Endothelial cell of umbilical vein (primary cell): ENCODE measurements at regions not wholly inside any gene's neighbourhood (a gene's known extent, or its start where the extent isn't known, plus 50 kb on each side); places are given as distances from the start of the nearest gene placed in this dataset.

Source experiments
- BruUV-seq: library from RNA; stranded (reverse); fragments of 400-500 nt; replicated peaks from 2 replicates; lab custom pipeline; 2021; lab: Mats Ljungman, UMichigan
- CTCF ChIA-PET: fragments of 300-600, 350-600 bp; sonication (Branson Sonifier 250); formaldehyde crosslinking; loops from one replicate; lab custom pipeline; 2021; ENCODE audit warnings: antibody characterized with exemption, inconsistent platforms; lab: Charles Lee
- POLR2A ChIA-PET: fragments of 300-600, 350-600 bp; sonication (Branson Sonifier 250); formaldehyde crosslinking; loops from one replicate; lab custom pipeline; 2021; ENCODE audit warnings: antibody characterized with exemption, inconsistent platforms; lab: Charles Lee
- DNase-seq: peaks from one replicate; pipeline ENCODE4 v3.0.0-alpha.2; 2011; ENCODE audit warnings: low read depth, low spot score
- FAIRE-seq: peaks from 2 replicates; lab custom pipeline; 2011; peaks lifted over from hg19 to GRCh38; lab: Jason Lieb, UNC
- H2AFZ ChIP-seq: 2 replicates; pipeline ENCODE4 v1.6.0; 2012; ENCODE audit warnings: low read depth, low read length, control low read depth, inconsistent platforms
- H3K27ac ChIP-seq: 2 replicates; pipeline ENCODE4 v1.5.1; 2011; ENCODE audit warnings: low read depth, mild to moderate bottlenecking, control low read depth, low read length, moderate library complexity; ENCODE audit not compliant: insufficient read depth
- H3K27me3 ChIP-seq, 2 experiments: 2 replicates each; pipeline versions ENCODE4 v1.6.0 to v1.6.1; 2011; ENCODE audit warnings: low read length in 2 of 2, mixed read lengths in 1 of 2; ENCODE audit not compliant: control insufficient read depth in 2 of 2, insufficient read depth in 2 of 2
- H3K36me3 ChIP-seq, 2 experiments: 2 replicates in 1 of 2; 3 replicates in 1 of 2; pipeline ENCODE4 v1.5.1; 2011; ENCODE audit warnings: low read length in 2 of 2, mild to moderate bottlenecking in 1 of 2, moderate library complexity in 1 of 2; ENCODE audit not compliant: control insufficient read depth in 2 of 2, insufficient read depth in 2 of 2; ENCODE audit errors: extremely low read depth in 1 of 2
- H3K4me1 ChIP-seq: 3 replicates; pipeline ENCODE4 v1.5.1; 2011; ENCODE audit warnings: mild to moderate bottlenecking, low read length; ENCODE audit not compliant: control insufficient read depth, insufficient read depth; ENCODE audit errors: extremely low read depth
- H3K4me2 ChIP-seq: 2 replicates; pipeline ENCODE4 v1.6.1; 2011; ENCODE audit warnings: low read length, control low read depth, mixed read lengths; ENCODE audit not compliant: insufficient read depth
- H3K4me3 ChIP-seq, 3 experiments: fragments of 200-600 bp in 1 of 3; sonication (generic), shearing (Covaris generic) in 1 of 3; replicated peaks in 1 of 3; 2 replicates each; pipeline ENCODE4 v1.5.1; 2011 to 2016; ENCODE audit warnings: control low read depth in 3 of 3, low read length in 3 of 3, mild to moderate bottlenecking in 2 of 3, inconsistent platforms in 1 of 3, low read depth in 1 of 3, moderate library complexity in 1 of 3; ENCODE audit not compliant: insufficient read depth in 1 of 3
- H3K79me2 ChIP-seq: 2 replicates; pipeline ENCODE4 v1.6.0; 2012; ENCODE audit warnings: low read length, inconsistent platforms; ENCODE audit not compliant: control insufficient read depth, insufficient read depth
- H3K9ac ChIP-seq: replicated peaks from 2 replicates; pipeline ENCODE3; 2011; ENCODE audit warnings: low read length, control low read depth; ENCODE audit not compliant: insufficient read depth; ENCODE audit errors: extremely low read depth
- H3K9me1 ChIP-seq: replicated peaks from 3 replicates; pipeline ENCODE4 v1.6.0; 2011; ENCODE audit warnings: mild to moderate bottlenecking, low read length; ENCODE audit not compliant: control insufficient read depth, insufficient read depth; ENCODE audit errors: extremely low read depth
- H3K9me3 ChIP-seq: replicated peaks from 2 replicates; pipeline ENCODE4 v1.5.1; 2012; ENCODE audit warnings: low read length, inconsistent platforms; ENCODE audit not compliant: control insufficient read depth, insufficient read depth
- H4K20me1 ChIP-seq: replicated peaks from 2 replicates; pipeline ENCODE3; 2011; ENCODE audit warnings: mild to moderate bottlenecking, low read length; ENCODE audit not compliant: control insufficient read depth, insufficient read depth; ENCODE audit errors: extremely low read depth
- EZH2 ChIP-seq: IDR thresholded peaks from 2 replicates; pipeline ENCODE4 v1.6.1; 2012; ENCODE audit warnings: borderline replicate concordance, low read depth, mild to moderate bottlenecking, moderate library complexity, low read length, inconsistent platforms; ENCODE audit not compliant: severe bottlenecking
- FOS ChIP-seq: IDR thresholded peaks from 2 replicates; pipeline ENCODE4 v1.6.1; 2011; ENCODE audit warnings: mild to moderate bottlenecking, low read length, moderate library complexity, borderline replicate concordance; ENCODE audit not compliant: insufficient read depth
- GATA2 ChIP-seq: IDR thresholded peaks from 2 replicates; pipeline ENCODE4 v1.7.0; 2011; ENCODE audit warnings: low read depth, mild to moderate bottlenecking, moderate library complexity, mixed read lengths, low read length; ENCODE audit not compliant: insufficient read length, insufficient read depth
- JUN ChIP-seq: IDR thresholded peaks from 2 replicates; pipeline ENCODE4 v1.6.1; 2011; ENCODE audit warnings: borderline replicate concordance, low read depth; ENCODE audit not compliant: insufficient read length, insufficient read depth
- MYC ChIP-seq: IDR thresholded peaks from one replicate; pipeline ENCODE4 v1.6.1; 2011; ENCODE audit warnings: mild to moderate bottlenecking, low read depth, low read length
- POLR2A ChIP-seq: IDR thresholded peaks from 2 replicates; pipeline ENCODE4 v1.6.1; 2012; ENCODE audit warnings: low read depth, mild to moderate bottlenecking, control low read depth, low read length
- POLR2AphosphoS5 ChIP-seq: IDR thresholded peaks from 2 replicates; pipeline ENCODE4 v1.6.1; 2012; ENCODE audit warnings: low read depth, mild to moderate bottlenecking, control low read depth, low read length, moderate library complexity; ENCODE audit not compliant: insufficient read depth
- dilution Hi-C: fragments of 300-500 bp; cut with MboI; formaldehyde crosslinking; loops from one replicate; pipeline ENCODE4 v1.15.0; 2019; ENCODE audit warnings: low sequenced_read_pairs; ENCODE audit not compliant: extremely low pct_ligation_motif_present
- intact Hi-C: fragments of 100-400 bp; cut with micrococcal nuclease; formaldehyde crosslinking; loops from one replicate; pipeline ENCODE4 v1.10.0; 2022
- TF ChIP-seq, protein P1 (sequence below), 2 donors: IDR thresholded peaks; 1 replicate in 1 of 2; 2 replicates in 1 of 2; pipeline ENCODE4 v1.5.1; 2011; ENCODE audit warnings: low read length in 2 of 2, mild to moderate bottlenecking in 2 of 2, moderate library complexity in 2 of 2, control low read depth in 1 of 2, inconsistent platforms in 1 of 2, low read depth in 1 of 2; ENCODE audit not compliant: insufficient read depth in 1 of 2; ENCODE audit errors: extremely low read depth in 1 of 2
- TF ChIP-seq, protein P2 (sequence below): IDR thresholded peaks from 2 replicates; pipeline ENCODE4 v1.6.1; 2011; ENCODE audit not compliant: insufficient read depth, insufficient read length

DNA sequence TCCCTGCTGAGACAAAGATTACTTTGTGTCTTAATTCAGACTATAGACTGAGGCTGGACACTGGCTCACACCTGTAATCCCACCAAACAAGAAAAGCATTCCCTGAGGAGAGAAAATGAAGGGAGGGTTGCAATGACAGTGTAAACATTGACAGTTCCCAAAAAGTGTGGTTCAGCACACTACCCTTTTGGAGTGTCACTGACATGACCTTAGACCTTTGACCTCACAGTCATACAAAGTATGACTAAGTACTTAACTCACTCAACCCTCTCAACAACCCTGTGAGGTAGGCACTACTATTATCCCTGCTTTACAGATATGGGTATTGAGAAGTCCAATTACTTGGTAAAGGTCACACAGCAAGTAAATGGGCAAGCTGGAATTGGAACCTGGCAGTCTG, 341.7 kb downstream of the LRRC3B start:
- peaks cover 2% of the 10 kb centered on the region for H3K4me1 ChIP-seq
- BruUV-seq = no TSS peak
- H3K79me2 ChIP-seq = no peaks in the 10 kb centered on the region
- DNase-seq (no peak), FAIRE-seq (no peak)
- no peaks in the 10 kb centered on the region for H4K20me1 ChIP-seq
- H3K9ac ChIP-seq = no peak overlapping the region
- no peak overlapping the region for H2AFZ ChIP-seq
- dilution Hi-C loops = no loop called here
- peaks cover 2% of the 10 kb centered on the region for H3K9me3 ChIP-seq
- H3K9me1 ChIP-seq = no peaks in the 10 kb centered on the region
- H3K36me3 ChIP-seq = no peaks in the 10 kb centered on the region
- no peak for TF ChIP-seq GATA2
- TF ChIP-seq, protein P1, sequence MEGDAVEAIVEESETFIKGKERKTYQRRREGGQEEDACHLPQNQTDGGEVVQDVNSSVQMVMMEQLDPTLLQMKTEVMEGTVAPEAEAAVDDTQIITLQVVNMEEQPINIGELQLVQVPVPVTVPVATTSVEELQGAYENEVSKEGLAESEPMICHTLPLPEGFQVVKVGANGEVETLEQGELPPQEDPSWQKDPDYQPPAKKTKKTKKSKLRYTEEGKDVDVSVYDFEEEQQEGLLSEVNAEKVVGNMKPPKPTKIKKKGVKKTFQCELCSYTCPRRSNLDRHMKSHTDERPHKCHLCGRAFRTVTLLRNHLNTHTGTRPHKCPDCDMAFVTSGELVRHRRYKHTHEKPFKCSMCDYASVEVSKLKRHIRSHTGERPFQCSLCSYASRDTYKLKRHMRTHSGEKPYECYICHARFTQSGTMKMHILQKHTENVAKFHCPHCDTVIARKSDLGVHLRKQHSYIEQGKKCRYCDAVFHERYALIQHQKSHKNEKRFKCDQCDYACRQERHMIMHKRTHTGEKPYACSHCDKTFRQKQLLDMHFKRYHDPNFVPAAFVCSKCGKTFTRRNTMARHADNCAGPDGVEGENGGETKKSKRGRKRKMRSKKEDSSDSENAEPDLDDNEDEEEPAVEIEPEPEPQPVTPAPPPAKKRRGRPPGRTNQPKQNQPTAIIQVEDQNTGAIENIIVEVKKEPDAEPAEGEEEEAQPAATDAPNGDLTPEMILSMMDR (IDR thresholded peaks at IDR 0.05; ENCODE audit: extremely low read depth in 1 of 2, insufficient read depth in 1 of 2, low read depth in 1 of 2, low read length in 2 of 2) = no peak
- TF ChIP-seq POLR2AphosphoS5 = no peak
- no peak for TF ChIP-seq POLR2A
- no peak for TF ChIP-seq EZH2
- TF ChIP-seq JUN = no peak
- TF ChIP-seq FOS = no peak
- TF ChIP-seq, protein P2, sequence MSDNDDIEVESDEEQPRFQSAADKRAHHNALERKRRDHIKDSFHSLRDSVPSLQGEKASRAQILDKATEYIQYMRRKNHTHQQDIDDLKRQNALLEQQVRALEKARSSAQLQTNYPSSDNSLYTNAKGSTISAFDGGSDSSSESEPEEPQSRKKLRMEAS = no peak
- no peak for TF ChIP-seq MYC
- no peak overlapping the region for H3K4me2 ChIP-seq
- H3K27ac ChIP-seq = no peak overlapping the region
- no peak overlapping the region for H3K4me3 ChIP-seq
- CTCF ChIA-PET = no interaction called here
- POLR2A ChIA-PET = no interaction called here
- no peaks in the 10 kb centered on the region for H3K27me3 ChIP-seq
- intact Hi-C loops = no loop called here
